Mucosa of stomach (tissue), 1 donor: ENCODE measurements at regions not wholly inside any gene's neighbourhood (a gene's known extent, or its start where the extent isn't known, plus 50 kb on each side); places are given as distances from the start of the nearest gene placed in this dataset.

ENCODE experiments used
- H3K27me3 ChIP-seq: one replicate; pipeline ENCODE4 v1.7.0; 2013; ENCODE audit warnings: mild to moderate bottlenecking, low read length; ENCODE audit not compliant: control insufficient read depth, insufficient read depth
- H3K36me3 ChIP-seq: one replicate; pipeline ENCODE4 v1.7.0; 2013; ENCODE audit warnings: low read length; ENCODE audit not compliant: control insufficient read depth, insufficient read depth
- H3K4me1 ChIP-seq: one replicate; pipeline ENCODE4 v1.7.0; 2013; ENCODE audit warnings: mild to moderate bottlenecking, low read length; ENCODE audit not compliant: control insufficient read depth, insufficient read depth
- H3K4me3 ChIP-seq: one replicate; pipeline ENCODE4 v1.7.0; 2013; ENCODE audit warnings: low read length
- H3K9ac ChIP-seq: one replicate; pipeline ENCODE4 v1.7.0; 2013; ENCODE audit warnings: mild to moderate bottlenecking, low read length, moderate library complexity
- H3K9me3 ChIP-seq: one replicate; pipeline ENCODE4 v1.7.0; 2013; ENCODE audit warnings: mild to moderate bottlenecking, low read length, moderate library complexity; ENCODE audit not compliant: control insufficient read depth
- donor health status: Pancreatic carcinoma.

- Histone ChIP-seq H3K27me3 (no peaks in the 10 kb centered on the region), H3K4me3 (no peak overlapping the region), H3K9me3 (no peaks in the 10 kb centered on the region), H3K9ac (no peak overlapping the region), H3K36me3 (no peaks in the 10 kb centered on the region), H3K4me1 (no peaks in the 10 kb centered on the region)
These were observed 77.8 kb upstream of the NFKB1 start for GRCh38 chr4:102423375-102423774.

- Histone ChIP-seq H3K4me3 (no peak overlapping the region), H3K9ac (no peak overlapping the region), H3K36me3 (no peaks in the 10 kb centered on the region), H3K4me1 (no peaks in the 10 kb centered on the region), H3K27me3 (no peaks in the 10 kb centered on the region), H3K9me3 (no peaks in the 10 kb centered on the region)
These were observed 73.7 kb upstream of the NFKB1 start for GRCh38 chr4:102427371-102427998.

- Histone ChIP-seq H3K36me3 (no peaks in the 10 kb centered on the region), H3K27me3 (no peaks in the 10 kb centered on the region), H3K9ac (no peak overlapping the region), H3K4me3 (no peak overlapping the region), H3K4me1 (no peaks in the 10 kb centered on the region), H3K9me3 (no peaks in the 10 kb centered on the region)
These were observed 73.0 kb upstream of the NFKB1 start for GRCh38 chr4:102428122-102428521.

GRCh38 chr4:102429553-102429952, 71.6 kb upstream of the NFKB1 start:
- H3K27me3 ChIP-seq, result no peaks in the 10 kb centered on the region
- no peaks in the 10 kb centered on the region for H3K36me3 ChIP-seq
- H3K4me3 ChIP-seq, result no peak overlapping the region
- no peaks in the 10 kb centered on the region for H3K4me1 ChIP-seq
- H3K9me3 ChIP-seq, result no peaks in the 10 kb centered on the region
- H3K9ac ChIP-seq, result no peak overlapping the region

GRCh38 chr4:102430461-102430910, 70.7 kb upstream of the NFKB1 start:
- Histone ChIP-seq H3K36me3 (no peaks in the 10 kb centered on the region), H3K9ac (peak overlapping the region; percentile 65), H3K4me3 (no peak overlapping the region), H3K27me3 (no peaks in the 10 kb centered on the region), H3K9me3 (no peaks in the 10 kb centered on the region), H3K4me1 (no peaks in the 10 kb centered on the region)

GRCh38 chr4:102431608-102431961, 69.6 kb upstream of the NFKB1 start:
- Histone ChIP-seq H3K36me3 (no peaks in the 10 kb centered on the region), H3K27me3 (no peaks in the 10 kb centered on the region), H3K4me1 (no peaks in the 10 kb centered on the region), H3K4me3 (no peak overlapping the region), H3K9me3 (no peaks in the 10 kb centered on the region), H3K9ac (peak overlapping the region; percentile 65)

GRCh38 chr4:102437111-102437510, 64.0 kb upstream of the NFKB1 start:
- H3K27me3 ChIP-seq, result no peaks in the 10 kb centered on the region
- no peaks in the 10 kb centered on the region for H3K4me1 ChIP-seq
- no peak overlapping the region for H3K9ac ChIP-seq
- no peaks in the 10 kb centered on the region for H3K9me3 ChIP-seq
- no peak overlapping the region for H3K4me3 ChIP-seq
- H3K36me3 ChIP-seq, result no peaks in the 10 kb centered on the region

GRCh38 chr4:102438396-102439235, 62.5 kb upstream of the NFKB1 start:
- H3K27me3 ChIP-seq, result no peaks in the 10 kb centered on the region
- H3K9ac ChIP-seq, result no peak overlapping the region
- no peaks in the 10 kb centered on the region for H3K36me3 ChIP-seq
- no peaks in the 10 kb centered on the region for H3K4me1 ChIP-seq
- H3K9me3 ChIP-seq, result no peaks in the 10 kb centered on the region
- no peak overlapping the region for H3K4me3 ChIP-seq

GRCh38 chr4:102439236-102439614, 61.9 kb upstream of the NFKB1 start:
- Histone ChIP-seq H3K9me3 (no peaks in the 10 kb centered on the region), H3K4me1 (no peaks in the 10 kb centered on the region), H3K27me3 (no peaks in the 10 kb centered on the region), H3K4me3 (no peak overlapping the region), H3K9ac (no peak overlapping the region), H3K36me3 (no peaks in the 10 kb centered on the region)

- H3K9ac ChIP-seq, result no peak overlapping the region
- H3K9me3 ChIP-seq, result no peaks in the 10 kb centered on the region
- no peaks in the 10 kb centered on the region for H3K4me1 ChIP-seq
- no peak overlapping the region for H3K4me3 ChIP-seq
- no peaks in the 10 kb centered on the region for H3K36me3 ChIP-seq
- no peaks in the 10 kb centered on the region for H3K27me3 ChIP-seq
These were observed 61.3 kb upstream of the NFKB1 start for GRCh38 chr4:102439812-102440211.

- Histone ChIP-seq H3K9me3 (no peaks in the 10 kb centered on the region), H3K4me1 (no peaks in the 10 kb centered on the region), H3K36me3 (no peaks in the 10 kb centered on the region), H3K4me3 (no peak overlapping the region), H3K27me3 (no peaks in the 10 kb centered on the region), H3K9ac (no peak overlapping the region)
These were observed 60.7 kb upstream of the NFKB1 start for GRCh38 chr4:102440498-102440897.

- Histone ChIP-seq H3K27me3 (no peaks in the 10 kb centered on the region), H3K9me3 (no peaks in the 10 kb centered on the region), H3K36me3 (no peaks in the 10 kb centered on the region), H3K4me1 (no peaks in the 10 kb centered on the region), H3K9ac (no peak overlapping the region), H3K4me3 (no peak overlapping the region)
These were observed 58.9 kb upstream of the NFKB1 start for GRCh38 chr4:102441978-102442911.
